ENCODE measurements at regions not wholly inside any gene's neighbourhood (a gene's known extent, or its start where the extent isn't known, plus 50 kb on each side); places are given as distances from the start of the nearest gene placed in this dataset.

DNA sequence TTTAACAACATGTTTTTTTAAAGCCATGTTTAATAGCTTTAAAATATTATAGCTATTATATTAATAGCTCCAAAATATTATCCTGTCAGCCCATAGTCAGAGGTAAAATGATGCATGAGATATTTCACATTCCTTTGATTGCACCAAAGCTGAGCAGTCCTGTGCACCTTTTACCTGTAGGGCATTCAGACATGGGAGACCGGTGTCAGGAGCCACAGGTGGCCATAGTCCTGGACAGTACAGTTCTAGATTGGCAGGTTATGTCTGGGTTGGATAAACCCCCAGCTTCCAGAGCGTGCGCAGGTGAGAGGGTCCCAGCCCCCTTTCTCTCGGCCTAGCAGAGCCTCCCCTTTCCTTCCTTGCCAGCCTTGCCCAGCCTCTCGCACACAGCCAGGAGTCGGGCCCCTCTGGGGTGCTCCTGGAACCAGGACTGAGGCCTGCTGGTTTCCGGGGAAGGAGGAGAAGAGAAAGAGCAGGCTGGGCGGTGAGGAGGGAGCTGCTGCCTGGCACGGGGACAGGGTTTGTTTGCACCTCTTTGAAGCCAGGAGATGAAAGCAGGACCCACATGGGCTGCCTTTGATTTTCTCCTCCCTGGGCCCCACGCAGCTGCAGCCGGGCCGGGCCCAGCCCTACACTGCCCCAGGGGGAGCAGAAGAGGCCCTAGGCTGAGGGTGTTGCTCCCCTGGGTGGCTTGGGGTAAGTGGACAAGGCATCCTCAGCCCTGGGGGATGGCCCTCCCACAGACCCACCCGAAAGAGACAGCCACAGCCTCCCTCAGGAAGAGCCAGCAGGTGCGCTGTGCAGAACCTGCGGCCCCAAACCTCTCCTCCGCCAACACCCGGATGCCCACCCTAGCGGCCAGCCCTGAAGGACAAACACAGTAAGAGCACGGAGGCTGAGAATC, 75.2 kb upstream of the TARDBP start:
- H3K27me3 ChIP-seq = no peaks in the 10 kb centered on the region
- TF ChIP-seq EZH2phosphoT487 (IDR thresholded peaks at IDR 0.05; ENCODE audit: low read depth, severe bottlenecking, unreplicated experiment) = no peak
- TF ChIP-seq EZH2 (IDR thresholded peaks at IDR 0.05; ENCODE audit: borderline replicate concordance) = no peak
- TF ChIP-seq, protein P1, sequence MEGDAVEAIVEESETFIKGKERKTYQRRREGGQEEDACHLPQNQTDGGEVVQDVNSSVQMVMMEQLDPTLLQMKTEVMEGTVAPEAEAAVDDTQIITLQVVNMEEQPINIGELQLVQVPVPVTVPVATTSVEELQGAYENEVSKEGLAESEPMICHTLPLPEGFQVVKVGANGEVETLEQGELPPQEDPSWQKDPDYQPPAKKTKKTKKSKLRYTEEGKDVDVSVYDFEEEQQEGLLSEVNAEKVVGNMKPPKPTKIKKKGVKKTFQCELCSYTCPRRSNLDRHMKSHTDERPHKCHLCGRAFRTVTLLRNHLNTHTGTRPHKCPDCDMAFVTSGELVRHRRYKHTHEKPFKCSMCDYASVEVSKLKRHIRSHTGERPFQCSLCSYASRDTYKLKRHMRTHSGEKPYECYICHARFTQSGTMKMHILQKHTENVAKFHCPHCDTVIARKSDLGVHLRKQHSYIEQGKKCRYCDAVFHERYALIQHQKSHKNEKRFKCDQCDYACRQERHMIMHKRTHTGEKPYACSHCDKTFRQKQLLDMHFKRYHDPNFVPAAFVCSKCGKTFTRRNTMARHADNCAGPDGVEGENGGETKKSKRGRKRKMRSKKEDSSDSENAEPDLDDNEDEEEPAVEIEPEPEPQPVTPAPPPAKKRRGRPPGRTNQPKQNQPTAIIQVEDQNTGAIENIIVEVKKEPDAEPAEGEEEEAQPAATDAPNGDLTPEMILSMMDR (IDR thresholded peaks at IDR 0.05; ENCODE audit: poor library complexity) = no peak

DNA sequence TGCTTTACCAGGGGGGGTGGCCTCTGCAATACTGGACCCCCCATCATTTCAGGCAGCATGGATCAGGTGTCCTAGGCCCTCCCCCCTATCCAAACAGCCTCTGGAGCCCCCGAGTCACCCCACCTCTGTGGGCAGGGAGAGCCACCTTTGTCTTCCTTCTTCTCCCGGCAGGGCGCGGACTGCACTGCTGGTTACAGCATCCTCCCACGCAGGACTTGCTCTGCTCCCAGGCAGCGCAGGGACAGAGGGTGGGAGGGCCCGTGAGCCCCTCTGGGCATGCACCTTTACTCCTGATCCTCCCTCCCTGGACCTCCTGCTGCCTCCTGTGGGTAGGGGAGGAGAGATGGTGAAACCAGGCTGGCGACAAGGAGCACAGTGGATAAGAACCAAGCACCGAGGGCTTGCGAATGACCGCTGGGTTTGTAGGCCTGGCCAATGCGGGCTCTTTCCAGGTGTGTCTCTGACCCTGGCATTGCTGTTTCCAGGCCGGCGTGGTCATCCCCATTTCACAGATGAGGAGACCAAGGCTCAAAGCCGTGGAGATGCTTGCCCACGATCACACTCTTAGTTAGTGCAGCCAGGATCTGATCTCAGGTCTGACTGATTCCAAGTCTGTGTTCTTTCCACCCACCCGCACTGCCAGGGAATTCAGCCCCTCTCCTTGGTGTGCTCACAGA, 73.6 kb upstream of the TARDBP start:
- Histone ChIP-seq H3K79me2 (no peaks in the 10 kb centered on the region), H3K9me3 (ENCODE audit: low read depth) (no peaks in the 10 kb centered on the region), H3K9me2 (replicated peaks; ENCODE audit: insufficient read depth) (no peaks in the 10 kb centered on the region), H3K36me3 (replicated peaks; ENCODE audit: insufficient read depth, low read depth) (no peaks in the 10 kb centered on the region), H3K4me3 (no peak overlapping the region), H3K27me3 (no peaks in the 10 kb centered on the region), H3K27ac (no peak overlapping the region), H3K4me2 (no peak overlapping the region), H2AFZ (no peak overlapping the region), H3K4me1 (ENCODE audit: insufficient read depth) (peaks cover 18% of the 10 kb centered on the region), H4K20me1 (ENCODE audit: insufficient read depth, poor library complexity, severe bottlenecking) (no peaks in the 10 kb centered on the region)
- DNase-seq (ENCODE audit: low spot score) = no peak
- TF ChIP-seq, protein P1 (IDR thresholded peaks at IDR 0.05; ENCODE audit: poor library complexity) = no peak
- TF ChIP-seq EZH2phosphoT487 (IDR thresholded peaks at IDR 0.05; ENCODE audit: low read depth, severe bottlenecking, unreplicated experiment) (no peak), EZH2 (IDR thresholded peaks at IDR 0.05; ENCODE audit: borderline replicate concordance) (no peak)
- 92% methylated on average over 17 of the region's 17 CpGs for WGBS (ENCODE audit: low lambda C conversion rate, missing lambda C conversion rate)

More for the DNA sequence above, 75.2 kb upstream of the TARDBP start:
- no peaks in the 10 kb centered on the region for H3K9me2 ChIP-seq (replicated peaks; ENCODE audit: insufficient read depth)
- H2AFZ ChIP-seq = no peak overlapping the region
- H3K4me2 ChIP-seq = no peak overlapping the region
- no peak for DNase-seq (ENCODE audit: low spot score)
- H4K20me1 ChIP-seq (ENCODE audit: insufficient read depth, poor library complexity, severe bottlenecking) = no peaks in the 10 kb centered on the region
- H3K9me3 ChIP-seq (ENCODE audit: low read depth) = no peaks in the 10 kb centered on the region
- 77% methylated on average over 17 of the region's 19 CpGs for WGBS (ENCODE audit: low lambda C conversion rate, missing lambda C conversion rate)
- no peak overlapping the region for H3K4me3 ChIP-seq
- no peaks in the 10 kb centered on the region for H3K36me3 ChIP-seq (replicated peaks; ENCODE audit: insufficient read depth, low read depth)
- peaks cover 10% of the 10 kb centered on the region for H3K4me1 ChIP-seq (ENCODE audit: insufficient read depth)
- H3K27ac ChIP-seq = no peak overlapping the region
- no peaks in the 10 kb centered on the region for H3K79me2 ChIP-seq

DNA sequence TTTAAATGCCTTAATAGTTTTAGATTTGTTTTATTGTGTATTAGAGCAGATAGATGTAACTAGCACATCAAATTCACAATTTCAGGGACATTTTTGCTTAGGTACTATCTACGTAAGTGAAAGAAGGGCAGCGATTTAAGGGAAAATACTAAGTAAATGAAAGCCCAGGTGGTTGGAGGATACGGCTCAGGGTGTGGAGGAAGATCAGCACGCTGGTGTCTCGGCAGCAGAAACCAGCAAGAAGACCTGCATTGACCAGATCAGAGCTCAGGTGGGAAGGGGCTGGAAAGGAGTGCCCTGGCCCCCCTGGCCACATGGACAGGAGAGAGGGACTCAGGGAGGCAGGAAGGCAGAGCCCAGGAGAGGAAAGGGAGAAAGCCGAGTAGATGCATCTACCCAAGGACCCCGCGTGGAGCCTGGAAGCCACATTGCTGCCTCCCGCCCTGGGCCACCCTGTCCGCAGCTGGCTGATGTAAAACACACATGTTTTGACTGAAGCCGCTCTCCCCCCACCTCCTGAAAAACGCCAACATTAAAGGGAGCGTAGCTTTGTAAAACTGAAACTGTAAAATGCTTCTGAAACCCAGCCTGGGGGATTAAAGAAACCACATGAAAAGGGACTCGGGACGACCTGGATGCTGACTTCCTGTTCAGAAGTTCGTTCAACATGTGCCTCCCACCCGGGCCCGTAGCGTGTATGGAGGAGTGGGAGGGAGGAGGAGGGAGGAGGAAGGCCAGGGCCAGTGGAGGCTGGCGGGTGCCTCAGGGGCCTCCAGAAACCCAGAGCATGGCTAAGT, 72.6 kb upstream of the TARDBP start:
- Histone ChIP-seq H3K9me2 (replicated peaks; ENCODE audit: insufficient read depth) (no peaks in the 10 kb centered on the region), H3K79me2 (no peaks in the 10 kb centered on the region), H4K20me1 (ENCODE audit: insufficient read depth, poor library complexity, severe bottlenecking) (no peaks in the 10 kb centered on the region), H3K9me3 (ENCODE audit: low read depth) (no peaks in the 10 kb centered on the region), H3K27me3 (no peaks in the 10 kb centered on the region), H3K27ac (no peak overlapping the region), H3K36me3 (replicated peaks; ENCODE audit: insufficient read depth, low read depth) (no peaks in the 10 kb centered on the region), H3K4me3 (no peak overlapping the region), H3K4me2 (peak overlapping the region; percentile 40), H3K4me1 (ENCODE audit: insufficient read depth) (peaks cover 28% of the 10 kb centered on the region), H2AFZ (no peak overlapping the region)
- TF ChIP-seq EZH2phosphoT487 (IDR thresholded peaks at IDR 0.05; ENCODE audit: low read depth, severe bottlenecking, unreplicated experiment) (no peak), EZH2 (IDR thresholded peaks at IDR 0.05; ENCODE audit: borderline replicate concordance) (no peak)
- TF ChIP-seq, protein P1 (IDR thresholded peaks at IDR 0.05; ENCODE audit: poor library complexity) = no peak
- peak; percentile 33 for DNase-seq (ENCODE audit: low spot score)
- WGBS (ENCODE audit: low lambda C conversion rate, missing lambda C conversion rate) = 42% methylated on average over 19 of the region's 20 CpGs
